Liver (tissue), 8 donors: ENCODE measurements at regions not wholly inside any gene's neighbourhood (a gene's known extent, or its start where the extent isn't known, plus 50 kb on each side); places are given as distances from the start of the nearest gene placed in this dataset.

Experiments
- DNase-seq: peaks from one replicate; pipeline ENCODE4 v3.0.0-alpha.2; 2017; ENCODE audit warnings: low spot score
- H3K27ac ChIP-seq, 2 donors: one replicate each; pipeline ENCODE4 v1.7.0; 2013; ENCODE audit warnings: inconsistent platforms in 2 of 2, low read length in 2 of 2, control low read depth in 1 of 2, low read depth in 1 of 2, mild to moderate bottlenecking in 1 of 2
- H3K27me3 ChIP-seq, 4 donors: one replicate each; pipeline versions ENCODE4 v1.6.1 to v1.7.0; 2013; ENCODE audit warnings: low read length in 3 of 4, inconsistent platforms in 1 of 4, mild to moderate bottlenecking in 1 of 4, moderate library complexity in 1 of 4; ENCODE audit not compliant: control insufficient read depth in 4 of 4, insufficient read depth in 4 of 4
- H3K36me3 ChIP-seq, 4 donors: one replicate each; pipeline versions ENCODE4 v1.6.1 to v1.7.0; 2013; ENCODE audit warnings: low read length in 3 of 4, mild to moderate bottlenecking in 3 of 4, low read depth in 1 of 4, moderate library complexity in 1 of 4; ENCODE audit not compliant: control insufficient read depth in 4 of 4, insufficient read depth in 3 of 4
- H3K4me1 ChIP-seq, 4 donors: one replicate each; pipeline versions ENCODE4 v1.6.1 to v1.7.0; 2013; ENCODE audit warnings: low read length in 3 of 4, mild to moderate bottlenecking in 3 of 4, moderate library complexity in 1 of 4; ENCODE audit not compliant: control insufficient read depth in 4 of 4, insufficient read depth in 4 of 4
- H3K4me3 ChIP-seq, 3 donors: one replicate each; pipeline versions ENCODE4 v1.6.1 to v1.7.0; 2013; ENCODE audit warnings: low read length in 3 of 3, control low read depth in 1 of 3, low read depth in 1 of 3, mild to moderate bottlenecking in 1 of 3
- H3K9ac ChIP-seq, 2 donors: one replicate each; pipeline ENCODE4 v1.7.0; 2013; ENCODE audit warnings: low read length in 2 of 2, mild to moderate bottlenecking in 2 of 2, moderate library complexity in 2 of 2, control low read depth in 1 of 2, low read depth in 1 of 2
- H3K9me3 ChIP-seq, 4 donors: one replicate each; pipeline versions ENCODE4 v1.6.1 to v1.7.0; 2013; ENCODE audit warnings: low read length in 3 of 4; ENCODE audit not compliant: control insufficient read depth in 4 of 4
- ATF3 ChIP-seq: IDR thresholded peaks from 2 replicates; pipeline ENCODE4 v1.6.1; 2016; ENCODE audit warnings: antibody characterized with exemption
- CTCF ChIP-seq: fragments of 150-350 bp; IDR thresholded peaks from 2 replicates; pipeline ENCODE4 v1.5.1; 2017; ENCODE audit warnings: improper control_type of control experiment, low read depth, low read length; ENCODE audit not compliant: missing input control
- EGR1 ChIP-seq, 2 donors: IDR thresholded peaks; 2 replicates each; pipeline ENCODE4 v1.6.1; 2016 to 2018; ENCODE audit warnings: antibody characterized with exemption in 2 of 2, low read depth in 2 of 2
- FOXA1 ChIP-seq: IDR thresholded peaks from 2 replicates; pipeline ENCODE4 v1.6.1; 2016; ENCODE audit warnings: antibody characterized with exemption
- FOXA2 ChIP-seq: IDR thresholded peaks from 2 replicates; pipeline ENCODE4 v1.6.1; 2016; ENCODE audit warnings: antibody characterized with exemption
- HNF4A ChIP-seq, 2 donors: conservative IDR thresholded peaks; 2 replicates each; pipeline ENCODE4 v1.6.1; 2016; ENCODE audit warnings: antibody characterized with exemption in 2 of 2, mild to moderate bottlenecking in 2 of 2
- HNF4G ChIP-seq: IDR thresholded peaks from 2 replicates; pipeline ENCODE4 v1.6.1; 2016; ENCODE audit warnings: antibody characterized with exemption
- JUND ChIP-seq, 2 donors: IDR thresholded peaks; 2 replicates each; pipeline ENCODE4 v1.6.1; 2016; ENCODE audit warnings: antibody characterized with exemption in 2 of 2
- NR2F2 ChIP-seq: IDR thresholded peaks from 2 replicates; pipeline ENCODE4 v1.6.1; 2016; ENCODE audit warnings: antibody characterized with exemption
- RAD21 ChIP-seq, 2 donors: IDR thresholded peaks; 2 replicates each; pipeline ENCODE4 v1.6.1; 2016; ENCODE audit warnings: antibody characterized with exemption in 2 of 2, mild to moderate bottlenecking in 2 of 2
- RXRA ChIP-seq, 2 donors: IDR thresholded peaks; 2 replicates each; pipeline ENCODE4 v1.6.1; 2017 to 2018; ENCODE audit warnings: antibody characterized with exemption in 2 of 2, mild to moderate bottlenecking in 1 of 2
- SP1 ChIP-seq: IDR thresholded peaks from 2 replicates; pipeline ENCODE4 v1.6.1; 2018; ENCODE audit warnings: antibody characterized with exemption, mild to moderate bottlenecking
- TAF1 ChIP-seq: conservative IDR thresholded peaks from 2 replicates; pipeline ENCODE4 v1.6.1; 2016; ENCODE audit warnings: antibody characterized with exemption, mild to moderate bottlenecking
- YY1 ChIP-seq: IDR thresholded peaks from 2 replicates; pipeline ENCODE4 v1.6.1; 2016; ENCODE audit warnings: antibody characterized with exemption, mild to moderate bottlenecking
- ZBTB33 ChIP-seq: IDR thresholded peaks from 2 replicates; pipeline ENCODE4 v1.6.1; 2016; ENCODE audit warnings: antibody characterized with exemption
- WGBS: extraction: QIAGEN DNeasy Blood & Tissue Kit; methylation state at CpG from one replicate; pipeline ENCODE4 v1.1.7; 2013; 5-methylcytosine and 5-hydroxymethylcytosine counted together
- TF ChIP-seq, protein P1 (sequence below): IDR thresholded peaks from 2 replicates; pipeline ENCODE4 v1.6.1; 2016; ENCODE audit warnings: antibody characterized with exemption, mild to moderate bottlenecking
- donor health status: healthy.
- donor health status: healthy.
- donor health status: healthy.
- donor health status: healthy.
- donor health status: healthy.

- no peak overlapping the region for H3K27ac ChIP-seq
- 58% methylated on average over 5 of the region's 5 CpGs for WGBS
- H3K4me3 ChIP-seq: no peak overlapping the region
- no peaks in the 10 kb centered on the region for H3K4me1 ChIP-seq
- H3K9me3 ChIP-seq: peaks cover 0 to 2% (median 0%) of the 10 kb centered on the region in 4 donors
- no peak overlapping the region for H3K9ac ChIP-seq
- H3K27me3 ChIP-seq: no peaks in the 10 kb centered on the region
- H3K36me3 ChIP-seq: no peaks in the 10 kb centered on the region
- no peak for DNase-seq
- TF ChIP-seq ATF3 (no peak), JUND (IDR thresholded peaks at IDR 0.05) (no peak), HNF4A (conservative IDR thresholded peaks at IDR 0.05) (peak in 1 of 2 donors; percentile 30), RAD21 (IDR thresholded peaks at IDR 0.05) (no peak)
These were observed 160.8 kb downstream of the CEMIP2 start for GRCh38 chr9:71607461-71607881.

DNA sequence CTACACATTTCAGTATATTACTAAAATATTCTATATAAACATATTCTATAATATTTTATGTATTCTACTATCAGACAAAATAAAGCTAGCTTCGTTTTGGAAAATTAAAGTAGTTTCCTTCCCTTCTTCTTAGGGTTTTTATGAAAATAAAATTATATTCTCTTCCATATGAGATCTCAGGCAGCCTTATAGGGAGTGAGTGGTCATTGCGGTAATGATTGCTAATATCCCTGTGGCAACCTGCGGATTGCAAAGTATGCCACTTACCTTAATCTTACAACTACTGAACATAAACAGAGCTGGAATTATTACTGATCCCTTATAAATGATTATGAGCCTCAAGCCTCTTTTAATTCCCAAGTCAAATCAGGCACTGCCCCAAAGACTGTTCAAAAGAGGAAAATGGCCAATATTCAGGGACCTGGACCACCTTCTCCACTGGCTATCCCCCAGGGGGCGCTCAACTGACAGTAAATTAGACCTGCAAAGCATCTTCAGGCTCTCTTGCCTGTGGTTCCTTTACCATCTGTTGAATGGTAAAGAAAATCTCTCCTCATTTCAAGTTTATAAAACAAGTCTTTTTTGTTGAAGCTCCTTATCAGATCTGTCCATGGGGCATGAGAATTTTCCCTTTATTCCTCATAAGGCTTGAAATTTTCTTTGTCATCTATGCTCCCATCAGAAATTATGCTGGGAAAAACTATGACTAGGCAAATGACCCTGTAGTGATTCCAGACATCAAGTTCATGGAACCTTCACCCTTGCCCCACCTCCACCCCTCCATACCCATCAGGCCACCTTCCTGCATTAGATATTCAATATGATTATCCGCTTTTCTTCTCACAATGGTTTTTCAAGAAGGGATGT is 163.9 kb downstream of the CEMIP2 start:
- no peaks in the 10 kb centered on the region for H3K27me3 ChIP-seq
- H3K4me3 ChIP-seq: no peak overlapping the region
- WGBS: 60% methylated on average over 5 of the region's 5 CpGs
- no peak overlapping the region for H3K9ac ChIP-seq
- TF ChIP-seq HNF4A (conservative IDR thresholded peaks at IDR 0.05) (peak in 1 of 2 donors; percentile 8), RAD21 (IDR thresholded peaks at IDR 0.05) (peak; percentile 95 to 96), NR2F2 (no peak), CTCF (peak; percentile 79), EGR1 (IDR thresholded peaks at IDR 0.05; ENCODE audit: low read depth in 2 of 2) (no peak)
- no peaks in the 10 kb centered on the region for H3K4me1 ChIP-seq
- no peak overlapping the region for H3K27ac ChIP-seq
- H3K36me3 ChIP-seq: no peaks in the 10 kb centered on the region
- H3K9me3 ChIP-seq: no peaks in the 10 kb centered on the region
- peak; percentile 81 for DNase-seq

GRCh38 chr9:71602652-71603051 is 165.7 kb downstream of the CEMIP2 start:
- no peak overlapping the region for H3K9ac ChIP-seq
- no peaks in the 10 kb centered on the region for H3K4me1 ChIP-seq
- no peaks in the 10 kb centered on the region for H3K36me3 ChIP-seq
- TF ChIP-seq FOXA1 (no peak), NR2F2 (no peak), SP1 (no peak), TAF1 (no peak), YY1 (no peak), RXRA (IDR thresholded peaks at IDR 0.05) (no peak), EGR1 (IDR thresholded peaks at IDR 0.05; ENCODE audit: low read depth in 2 of 2) (no peak), ZBTB33 (no peak), CTCF (no peak), HNF4A (conservative IDR thresholded peaks at IDR 0.05) (no peak), FOXA2 (no peak), HNF4G (no peak)
- TF ChIP-seq, protein P1, sequence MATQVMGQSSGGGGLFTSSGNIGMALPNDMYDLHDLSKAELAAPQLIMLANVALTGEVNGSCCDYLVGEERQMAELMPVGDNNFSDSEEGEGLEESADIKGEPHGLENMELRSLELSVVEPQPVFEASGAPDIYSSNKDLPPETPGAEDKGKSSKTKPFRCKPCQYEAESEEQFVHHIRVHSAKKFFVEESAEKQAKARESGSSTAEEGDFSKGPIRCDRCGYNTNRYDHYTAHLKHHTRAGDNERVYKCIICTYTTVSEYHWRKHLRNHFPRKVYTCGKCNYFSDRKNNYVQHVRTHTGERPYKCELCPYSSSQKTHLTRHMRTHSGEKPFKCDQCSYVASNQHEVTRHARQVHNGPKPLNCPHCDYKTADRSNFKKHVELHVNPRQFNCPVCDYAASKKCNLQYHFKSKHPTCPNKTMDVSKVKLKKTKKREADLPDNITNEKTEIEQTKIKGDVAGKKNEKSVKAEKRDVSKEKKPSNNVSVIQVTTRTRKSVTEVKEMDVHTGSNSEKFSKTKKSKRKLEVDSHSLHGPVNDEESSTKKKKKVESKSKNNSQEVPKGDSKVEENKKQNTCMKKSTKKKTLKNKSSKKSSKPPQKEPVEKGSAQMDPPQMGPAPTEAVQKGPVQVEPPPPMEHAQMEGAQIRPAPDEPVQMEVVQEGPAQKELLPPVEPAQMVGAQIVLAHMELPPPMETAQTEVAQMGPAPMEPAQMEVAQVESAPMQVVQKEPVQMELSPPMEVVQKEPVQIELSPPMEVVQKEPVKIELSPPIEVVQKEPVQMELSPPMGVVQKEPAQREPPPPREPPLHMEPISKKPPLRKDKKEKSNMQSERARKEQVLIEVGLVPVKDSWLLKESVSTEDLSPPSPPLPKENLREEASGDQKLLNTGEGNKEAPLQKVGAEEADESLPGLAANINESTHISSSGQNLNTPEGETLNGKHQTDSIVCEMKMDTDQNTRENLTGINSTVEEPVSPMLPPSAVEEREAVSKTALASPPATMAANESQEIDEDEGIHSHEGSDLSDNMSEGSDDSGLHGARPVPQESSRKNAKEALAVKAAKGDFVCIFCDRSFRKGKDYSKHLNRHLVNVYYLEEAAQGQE: no peak
- no peak for DNase-seq
- H3K9me3 ChIP-seq: no peaks in the 10 kb centered on the region
- no peaks in the 10 kb centered on the region for H3K27me3 ChIP-seq
- H3K27ac ChIP-seq: no peak overlapping the region
- H3K4me3 ChIP-seq: no peak overlapping the region
